ENCODE measurements at regions not wholly inside any gene's neighbourhood (a gene's known extent, or its start where the extent isn't known, plus 50 kb on each side); places are given as distances from the start of the nearest gene placed in this dataset.
A peak's percentile ranks its signal among the peaks of the same experiment; 100 is the strongest.

DNA sequence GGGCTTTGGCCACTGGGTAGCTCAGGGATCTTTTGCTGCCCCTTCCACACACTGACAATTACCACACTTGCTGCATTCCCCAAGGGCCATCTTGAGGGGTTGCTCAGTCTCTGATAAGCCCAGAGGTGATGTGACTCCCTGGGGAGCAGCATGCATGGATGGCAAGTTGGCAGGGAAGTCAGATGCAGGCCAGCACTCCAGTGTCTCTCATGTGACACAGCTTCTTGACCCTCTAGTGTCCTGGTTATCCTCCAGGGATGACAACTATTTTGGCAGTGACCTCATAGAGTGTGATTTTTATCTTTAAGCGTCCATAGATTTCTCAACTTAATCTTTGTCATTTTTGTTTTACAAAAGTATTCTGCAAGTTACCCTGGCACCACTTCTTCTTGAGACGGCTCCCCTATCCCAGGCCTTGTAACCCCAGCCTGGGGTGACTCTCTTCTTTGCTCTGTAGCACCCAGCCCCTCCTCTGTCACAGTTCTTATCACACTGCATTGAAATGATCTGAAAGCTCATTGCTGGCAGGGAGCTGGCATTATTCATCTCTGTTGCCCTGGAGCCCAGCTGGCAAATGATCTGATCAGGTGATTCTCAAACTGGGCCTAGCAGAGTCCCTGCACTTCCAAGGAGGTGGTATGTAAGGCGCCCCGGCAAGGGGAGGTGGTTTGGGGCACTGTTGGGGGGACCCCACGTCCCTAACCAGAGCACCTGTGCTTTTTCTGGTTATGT lies 72.6 kb downstream of the TENT5C start:
- H3K27me3 ChIP-seq (ENCODE audit: control insufficient read depth in 1 of 2, insufficient read depth in 2 of 2, low read length in 1 of 2): no peaks in the 10 kb centered on the region
- peaks cover 5 to 10% of the 10 kb centered on the region in 2 donors for H3K4me1 ChIP-seq (ENCODE audit: control insufficient read depth in 1 of 2, insufficient read depth in 2 of 2, low read length in 2 of 2)
- no peaks in the 10 kb centered on the region for H3K36me3 ChIP-seq (ENCODE audit: control insufficient read depth in 1 of 2, insufficient read depth in 2 of 2, low read length in 1 of 2)
- DNase-seq: no peak
- peak overlapping the region in 1 of 2 donors; percentile 19 for H3K27ac ChIP-seq (ENCODE audit: low read depth in 1 of 2, low read length in 2 of 2)
- no peak overlapping the region for H3K4me3 ChIP-seq (ENCODE audit: low read length in 2 of 2)
- WGBS, 2 donors: 18 to 22% methylated on average over 5 of the region's 5 CpGs
- no peaks in the 10 kb centered on the region for H3K9me3 ChIP-seq (ENCODE audit: control insufficient read depth, low read length)
- intact Hi-C loops (cut with DNase I): loop anchor here (5.0 to 10.0 kb wide), 2 partner anchors 74 to 144 kb away; no protein-coding TSS in a partner anchor
- no peak for ATAC-seq (ENCODE audit: low FRiP score)

DNA sequence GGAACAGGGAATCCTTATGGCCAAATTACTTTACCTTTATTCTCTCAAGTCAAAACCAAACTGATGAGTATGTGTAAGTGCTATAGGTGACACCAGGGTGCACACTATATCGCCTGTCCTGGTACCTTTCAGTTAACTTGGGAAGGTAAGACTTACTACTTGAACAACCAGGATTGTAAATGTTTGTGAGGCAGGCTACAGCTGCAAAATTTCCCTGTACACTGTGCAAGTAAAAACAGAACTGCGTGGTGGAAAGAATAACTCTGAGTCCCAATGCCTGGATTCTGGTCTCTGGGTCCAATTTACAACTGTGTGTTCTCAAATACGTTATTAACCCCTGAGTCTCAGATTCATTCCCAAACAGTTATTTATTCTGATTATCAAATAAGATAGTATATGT lies 73.5 kb downstream of the TENT5C start:
- no peak for ATAC-seq (ENCODE audit: low FRiP score)
- Histone ChIP-seq H3K27ac (ENCODE audit: low read depth in 1 of 2, low read length in 2 of 2) (no peak overlapping the region), H3K27me3 (ENCODE audit: control insufficient read depth in 1 of 2, insufficient read depth in 2 of 2, low read length in 1 of 2) (no peaks in the 10 kb centered on the region), H3K4me3 (ENCODE audit: low read length in 2 of 2) (no peak overlapping the region), H3K9me3 (ENCODE audit: control insufficient read depth, low read length) (no peaks in the 10 kb centered on the region), H3K36me3 (ENCODE audit: control insufficient read depth in 1 of 2, insufficient read depth in 2 of 2, low read length in 1 of 2) (no peaks in the 10 kb centered on the region), H3K4me1 (ENCODE audit: control insufficient read depth in 1 of 2, insufficient read depth in 2 of 2, low read length in 2 of 2) (peaks cover 5 to 10% of the 10 kb centered on the region in 2 donors)
- intact Hi-C loops (cut with DNase I): loop anchor here (5.0 to 10.0 kb wide), 2 partner anchors 73 to 144 kb away; no protein-coding TSS in a partner anchor
- no peak for DNase-seq
- WGBS, 2 donors: 26 to 36% methylated on average over 3 of the region's 3 CpGs

DNA sequence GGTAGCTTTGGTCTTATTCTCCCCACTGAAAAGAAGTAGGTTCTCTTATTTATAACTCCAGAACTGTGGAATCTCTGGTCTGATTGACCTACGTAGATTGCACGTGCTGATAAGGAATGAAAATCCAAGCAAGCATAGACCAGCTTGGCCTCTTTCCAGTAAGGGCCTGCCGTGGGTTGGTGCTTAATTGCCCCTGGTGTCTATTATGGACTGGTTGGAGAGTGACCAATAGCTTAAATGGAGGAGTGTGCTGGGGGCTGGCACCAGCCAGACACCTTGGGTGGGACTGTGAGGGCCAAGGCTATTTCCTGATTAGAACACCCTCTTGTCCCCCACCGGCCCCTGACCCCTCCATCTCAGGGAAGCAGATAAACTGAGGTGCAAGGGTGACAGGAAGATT lies 74.0 kb downstream of the TENT5C start:
- intact Hi-C loops (cut with DNase I): loop anchor here (5.0 to 10.0 kb wide), 3 partner anchors 72 to 145 kb away; partner anchors contain the start of gene TENT5C (in 2 of the 2)
- Histone ChIP-seq H3K27me3 (ENCODE audit: control insufficient read depth in 1 of 2, insufficient read depth in 2 of 2, low read length in 1 of 2) (no peaks in the 10 kb centered on the region), H3K4me1 (ENCODE audit: control insufficient read depth in 1 of 2, insufficient read depth in 2 of 2, low read length in 2 of 2) (peaks cover 5 to 10% of the 10 kb centered on the region in 2 donors), H3K4me3 (ENCODE audit: low read length in 2 of 2) (no peak overlapping the region), H3K27ac (ENCODE audit: low read depth in 1 of 2, low read length in 2 of 2) (no peak overlapping the region), H3K9me3 (ENCODE audit: control insufficient read depth, low read length) (no peaks in the 10 kb centered on the region), H3K36me3 (ENCODE audit: control insufficient read depth in 1 of 2, insufficient read depth in 2 of 2, low read length in 1 of 2) (no peaks in the 10 kb centered on the region)
- ATAC-seq (ENCODE audit: low FRiP score) (no peak), DNase-seq (no peak)
- WGBS, 2 donors: 45 to 51% methylated on average over 4 of the region's 4 CpGs

DNA sequence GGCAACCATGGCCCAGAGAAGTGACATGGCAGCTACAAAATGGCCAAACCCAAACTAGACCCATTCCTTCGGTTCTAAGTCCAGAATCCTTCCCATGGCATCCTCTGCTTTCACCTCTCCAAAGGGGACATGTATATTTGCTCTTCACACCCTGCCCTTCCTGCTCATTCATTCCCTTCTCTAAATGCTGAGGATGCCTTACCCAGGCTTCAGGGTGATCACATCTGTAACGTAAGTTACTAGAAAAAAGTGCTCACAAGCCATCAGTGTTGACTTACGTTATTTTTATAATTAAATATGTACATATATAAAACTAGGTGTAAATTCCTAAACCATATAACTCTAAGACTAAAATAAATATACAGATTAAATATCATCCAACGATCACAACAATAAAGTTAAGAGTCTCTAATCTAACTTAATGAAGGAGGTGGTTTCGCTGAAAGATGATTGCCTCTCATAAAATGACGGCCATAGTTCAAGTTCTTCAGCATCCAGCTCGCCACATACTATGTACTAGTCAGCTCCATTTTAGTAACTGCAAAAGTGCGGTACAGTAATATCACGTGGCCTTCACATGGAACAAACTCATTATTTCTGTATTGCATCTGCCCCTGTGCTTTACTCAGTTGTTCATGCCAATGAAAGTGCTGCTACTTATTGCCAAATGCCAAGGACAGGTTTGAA lies 74.6 kb downstream of the TENT5C start:
- no peak overlapping the region for H3K27ac ChIP-seq (ENCODE audit: low read depth in 1 of 2, low read length in 2 of 2)
- ATAC-seq (ENCODE audit: low FRiP score) (no peak), DNase-seq (no peak)
- H3K36me3 ChIP-seq (ENCODE audit: control insufficient read depth in 1 of 2, insufficient read depth in 2 of 2, low read length in 1 of 2): no peaks in the 10 kb centered on the region
- H3K27me3 ChIP-seq (ENCODE audit: control insufficient read depth in 1 of 2, insufficient read depth in 2 of 2, low read length in 1 of 2): no peaks in the 10 kb centered on the region
- H3K4me1 ChIP-seq (ENCODE audit: control insufficient read depth in 1 of 2, insufficient read depth in 2 of 2, low read length in 2 of 2): peaks cover 5 to 10% of the 10 kb centered on the region in 2 donors
- no peaks in the 10 kb centered on the region for H3K9me3 ChIP-seq (ENCODE audit: control insufficient read depth, low read length)
- WGBS, 2 donors: 96% methylated on average over 9 of the region's 9 CpGs
- intact Hi-C loops (cut with DNase I): loop anchor here (5.0 to 10.0 kb wide), 2 partner anchors 73 to 146 kb away; partner anchors contain the start of gene TENT5C (in 2 of the 2)
- H3K4me3 ChIP-seq (ENCODE audit: low read length in 2 of 2): no peak overlapping the region

DNA sequence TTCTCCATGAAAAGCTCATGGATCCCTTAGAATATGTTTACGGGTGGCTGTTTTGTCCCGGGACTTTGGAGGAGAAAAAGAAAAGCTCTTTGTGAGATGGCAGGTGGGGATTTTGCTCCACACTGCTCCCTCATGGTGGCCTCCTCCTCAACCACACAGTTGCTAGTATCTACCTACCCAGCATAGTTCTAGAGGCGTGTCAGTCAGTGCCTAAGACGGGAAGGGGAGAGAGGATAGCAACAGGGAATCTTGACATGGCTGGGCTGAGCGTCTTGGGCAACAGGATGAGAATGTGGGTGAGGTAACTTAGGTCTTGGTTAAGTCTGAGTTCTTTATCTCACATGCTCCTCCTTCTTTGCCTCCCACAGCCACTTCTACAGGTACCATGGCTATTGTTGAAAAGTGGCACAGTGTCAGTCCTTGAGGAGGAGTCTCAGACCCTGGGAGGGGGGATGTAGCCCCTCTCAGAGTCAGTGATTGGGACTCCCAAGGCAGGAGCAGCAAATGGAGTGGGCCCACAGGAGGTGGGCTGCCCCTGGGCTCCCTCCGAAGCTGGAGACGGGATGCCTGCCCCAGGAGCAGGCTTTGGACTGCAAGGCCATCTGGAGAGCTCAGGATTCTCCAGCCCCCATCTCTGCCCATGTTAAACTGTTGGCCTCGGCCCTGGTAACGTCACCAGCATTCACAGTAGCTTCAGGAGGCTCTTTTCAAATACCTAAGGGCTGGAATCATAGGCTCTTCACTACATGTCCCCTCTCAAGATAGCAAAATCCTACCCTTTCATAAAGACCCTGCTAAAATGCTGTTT lies 75.4 kb downstream of the TENT5C start:
- intact Hi-C loops (cut with DNase I): loop anchor here (5.0 to 10.0 kb wide), 2 partner anchors 74 to 146 kb away; partner anchors contain the start of gene TENT5C (in 2 of the 2)
- peak overlapping the region; percentile 65 to 94 for H3K27ac ChIP-seq (ENCODE audit: low read depth in 1 of 2, low read length in 2 of 2)
- DNase-seq: no peak
- H3K4me3 ChIP-seq (ENCODE audit: low read length in 2 of 2): no peak overlapping the region
- H3K9me3 ChIP-seq (ENCODE audit: control insufficient read depth, low read length): no peaks in the 10 kb centered on the region
- WGBS, 2 donors: 62 to 64% methylated on average over 9 of the region's 9 CpGs
- no peak for ATAC-seq (ENCODE audit: low FRiP score)
- no peaks in the 10 kb centered on the region for H3K36me3 ChIP-seq (ENCODE audit: control insufficient read depth in 1 of 2, insufficient read depth in 2 of 2, low read length in 1 of 2)
- H3K4me1 ChIP-seq (ENCODE audit: control insufficient read depth in 1 of 2, insufficient read depth in 2 of 2, low read length in 2 of 2): peaks cover 4 to 10% of the 10 kb centered on the region in 2 donors
- H3K27me3 ChIP-seq (ENCODE audit: control insufficient read depth in 1 of 2, insufficient read depth in 2 of 2, low read length in 1 of 2): no peaks in the 10 kb centered on the region

DNA sequence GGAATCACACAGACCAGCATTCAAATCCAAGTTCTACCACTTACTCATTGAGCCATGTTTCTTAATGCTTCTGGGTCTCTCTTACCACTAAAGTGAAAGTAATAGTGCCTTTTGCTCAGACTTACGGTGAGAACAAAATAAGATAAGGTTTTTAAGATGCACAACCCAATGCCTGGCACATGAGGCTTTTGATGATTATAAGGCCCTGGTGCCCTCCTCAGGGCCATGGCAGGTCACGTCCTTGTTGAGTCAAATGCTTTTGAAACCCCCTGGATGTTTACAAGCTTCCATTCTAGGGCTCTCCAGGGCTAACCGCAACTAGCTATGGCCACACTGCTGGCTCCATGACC lies 76.0 kb downstream of the TENT5C start:
- DNase-seq (no peak), ATAC-seq (ENCODE audit: low FRiP score) (peak; percentile 46)
- H3K27ac ChIP-seq (ENCODE audit: low read depth in 1 of 2, low read length in 2 of 2): peak overlapping the region; percentile 65 to 94
- no peaks in the 10 kb centered on the region for H3K36me3 ChIP-seq (ENCODE audit: control insufficient read depth in 1 of 2, insufficient read depth in 2 of 2, low read length in 1 of 2)
- peaks cover 0 to 10% of the 10 kb centered on the region in 2 donors for H3K4me1 ChIP-seq (ENCODE audit: control insufficient read depth in 1 of 2, insufficient read depth in 2 of 2, low read length in 2 of 2)
- 9 to 11% methylated on average over 3 of the region's 3 CpGs for WGBS, 2 donors
- no peaks in the 10 kb centered on the region for H3K27me3 ChIP-seq (ENCODE audit: control insufficient read depth in 1 of 2, insufficient read depth in 2 of 2, low read length in 1 of 2)
- intact Hi-C loops (cut with DNase I): loop anchor here (5.0 to 10.0 kb wide), 2 partner anchors 75 to 147 kb away; partner anchors contain the start of gene TENT5C (in 2 of the 2)
- no peaks in the 10 kb centered on the region for H3K9me3 ChIP-seq (ENCODE audit: control insufficient read depth, low read length)
- H3K4me3 ChIP-seq (ENCODE audit: low read length in 2 of 2): no peak overlapping the region

DNA sequence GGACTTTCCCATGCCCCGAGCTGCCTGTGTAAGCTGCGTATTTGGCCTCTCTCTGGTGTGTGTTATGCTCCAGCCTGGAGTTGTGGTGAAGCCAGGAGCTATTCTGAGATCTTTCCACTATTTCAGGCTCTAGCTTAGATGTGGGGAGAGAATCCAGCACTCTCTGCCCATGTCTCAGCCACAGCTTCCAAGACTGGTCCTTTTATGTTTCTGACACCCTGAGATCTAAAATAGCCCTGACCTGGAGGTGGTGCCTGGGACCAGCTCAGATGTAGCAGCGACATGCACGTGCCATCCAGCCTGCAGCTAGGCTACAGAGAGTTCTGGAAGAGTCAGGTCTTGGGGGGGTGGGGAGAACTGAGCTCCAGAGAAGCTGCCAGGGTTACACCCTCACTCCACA lies 76.5 kb downstream of the TENT5C start:
- no peak for DNase-seq
- H3K27me3 ChIP-seq (ENCODE audit: control insufficient read depth in 1 of 2, insufficient read depth in 2 of 2, low read length in 1 of 2): no peaks in the 10 kb centered on the region
- 5 to 11% methylated on average over 4 of the region's 4 CpGs for WGBS, 2 donors
- H3K36me3 ChIP-seq (ENCODE audit: control insufficient read depth in 1 of 2, insufficient read depth in 2 of 2, low read length in 1 of 2): no peaks in the 10 kb centered on the region
- peak overlapping the region; percentile 65 to 94 for H3K27ac ChIP-seq (ENCODE audit: low read depth in 1 of 2, low read length in 2 of 2)
- peak; percentile 89 for ATAC-seq (ENCODE audit: low FRiP score)
- H3K9me3 ChIP-seq (ENCODE audit: control insufficient read depth, low read length): no peaks in the 10 kb centered on the region
- H3K4me1 ChIP-seq (ENCODE audit: control insufficient read depth in 1 of 2, insufficient read depth in 2 of 2, low read length in 2 of 2): peaks cover 0 to 10% of the 10 kb centered on the region in 2 donors
- no peak overlapping the region for H3K4me3 ChIP-seq (ENCODE audit: low read length in 2 of 2)
- intact Hi-C loops (cut with DNase I): loop anchor here (5.0 to 10.0 kb wide), 2 partner anchors 75 to 148 kb away; partner anchors contain the start of gene TENT5C (in 2 of the 2)

DNA sequence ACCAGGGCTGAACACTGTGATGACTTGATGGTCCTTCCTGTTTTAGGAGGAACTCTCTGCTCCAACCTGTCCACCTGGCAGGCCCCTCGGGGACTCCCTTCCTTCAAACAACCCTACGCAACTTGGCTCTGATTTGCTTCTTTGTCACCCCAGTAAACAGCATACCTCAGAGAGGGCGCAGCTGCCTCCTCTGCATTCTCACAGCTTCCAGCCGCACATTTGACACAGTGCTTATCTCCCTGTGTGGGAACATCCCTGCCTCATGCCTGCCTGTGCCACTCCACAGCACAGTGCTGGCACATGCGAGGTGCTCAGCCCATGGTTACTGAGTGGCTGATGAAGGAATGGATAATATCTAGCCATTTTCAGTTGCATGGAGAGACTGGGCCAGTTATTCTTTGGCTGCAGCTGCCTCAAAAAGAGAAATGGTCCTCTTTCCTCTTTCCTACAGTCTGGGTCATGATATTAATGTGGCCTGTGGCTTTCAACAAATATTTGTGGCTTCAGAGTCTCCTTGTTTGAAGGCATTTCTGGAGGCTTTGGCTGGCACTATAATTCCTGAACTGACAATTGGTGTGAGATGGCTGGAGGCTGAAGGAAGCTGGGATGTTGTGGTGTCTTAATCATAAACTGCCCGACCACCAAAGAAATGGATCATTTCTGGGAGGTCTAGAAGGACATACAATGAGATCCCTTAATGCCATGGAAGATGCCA lies 77.9 kb downstream of the TENT5C start:
- Histone ChIP-seq H3K4me1 (ENCODE audit: control insufficient read depth in 1 of 2, insufficient read depth in 2 of 2, low read length in 2 of 2) (peaks cover 0 to 8% of the 10 kb centered on the region in 2 donors), H3K27ac (ENCODE audit: low read depth in 1 of 2, low read length in 2 of 2) (no peak overlapping the region), H3K36me3 (ENCODE audit: control insufficient read depth in 1 of 2, insufficient read depth in 2 of 2, low read length in 1 of 2) (no peaks in the 10 kb centered on the region), H3K27me3 (ENCODE audit: control insufficient read depth in 1 of 2, insufficient read depth in 2 of 2, low read length in 1 of 2) (no peaks in the 10 kb centered on the region), H3K9me3 (ENCODE audit: control insufficient read depth, low read length) (no peaks in the 10 kb centered on the region), H3K4me3 (ENCODE audit: low read length in 2 of 2) (no peak overlapping the region)
- ATAC-seq (ENCODE audit: low FRiP score) (no peak), DNase-seq (no peak)
- intact Hi-C loops (cut with DNase I): loop anchor here (5.0 to 10.0 kb wide), 2 partner anchors 76 to 149 kb away; partner anchors contain the start of gene TENT5C (in 2 of the 2)
- 94 to 97% methylated on average over 6 of the region's 6 CpGs for WGBS, 2 donors

Measured in aorta (tissue), 5 donors.